Keratinocyte (primary cell): ENCODE measurements at regions not wholly inside any gene's neighbourhood (a gene's known extent, or its start where the extent isn't known, plus 50 kb on each side); places are given as distances from the start of the nearest gene placed in this dataset.
A peak's percentile ranks its signal among the peaks of the same experiment; 100 is the strongest.

Experiments used
- DNase-seq: peaks from one replicate; pipeline ENCODE4 v3.0.0-alpha.2; 2011; ENCODE audit warnings: low read depth, missing footprints, low spot score
- FAIRE-seq: peaks from 2 replicates; lab custom pipeline; 2011; peaks lifted over from hg19 to GRCh38; lab: Jason Lieb, UNC
- H2AFZ ChIP-seq: 2 replicates; pipeline ENCODE4 v1.6.0; 2012; ENCODE audit warnings: low read length, control low read depth, inconsistent platforms; ENCODE audit not compliant: control insufficient read depth
- H3K27ac ChIP-seq: 2 replicates; pipeline ENCODE4 v1.5.1; 2011; ENCODE audit warnings: low read length; ENCODE audit not compliant: control insufficient read depth, insufficient read depth
- H3K27me3 ChIP-seq: 3 replicates; pipeline ENCODE4 v1.6.0; 2011; ENCODE audit warnings: low read length; ENCODE audit not compliant: control insufficient read depth, insufficient read depth; ENCODE audit errors: extremely low read depth
- H3K36me3 ChIP-seq, 2 experiments: 2 replicates in 1 of 2; 3 replicates in 1 of 2; pipeline ENCODE4 v1.5.1; 2011; ENCODE audit warnings: low read length in 2 of 2, mild to moderate bottlenecking in 1 of 2; ENCODE audit not compliant: control insufficient read depth in 2 of 2, insufficient read depth in 2 of 2; ENCODE audit errors: extremely low read depth in 1 of 2
- H3K4me1 ChIP-seq: 3 replicates; pipeline ENCODE4 v1.5.1; 2011; ENCODE audit warnings: low read length; ENCODE audit not compliant: control insufficient read depth, insufficient read depth; ENCODE audit errors: extremely low read depth
- H3K4me2 ChIP-seq: 3 replicates; pipeline ENCODE4 v1.6.0; 2011; ENCODE audit warnings: low read depth, low read length; ENCODE audit not compliant: control insufficient read depth, insufficient read depth; ENCODE audit errors: extremely low read depth
- H3K4me3 ChIP-seq, 3 experiments: fragments of 200-600 bp in 1 of 3; sonication (generic) in 1 of 3; 2 replicates in 2 of 3; 3 replicates in 1 of 3; pipeline ENCODE4 v1.5.1; 2011 to 2016; ENCODE audit warnings: low read length in 3 of 3, mild to moderate bottlenecking in 3 of 3, control low read depth in 2 of 3, inconsistent platforms in 1 of 3, low read depth in 1 of 3, mixed read lengths in 1 of 3, mixed run types in 1 of 3, moderate library complexity in 1 of 3; ENCODE audit not compliant: control insufficient read depth in 2 of 3, insufficient read depth in 2 of 3; ENCODE audit errors: extremely low read depth in 1 of 3
- H3K79me2 ChIP-seq: 2 replicates; pipeline ENCODE4 v1.6.0; 2012; ENCODE audit warnings: low read length; ENCODE audit not compliant: control insufficient read depth, insufficient read depth
- H3K9ac ChIP-seq: 3 replicates; pipeline ENCODE4 v1.6.0; 2011; ENCODE audit warnings: low read length; ENCODE audit not compliant: control insufficient read depth, insufficient read depth; ENCODE audit errors: extremely low read depth
- H3K9me1 ChIP-seq: 3 replicates; pipeline ENCODE4 v1.6.0; 2011; ENCODE audit warnings: low read length; ENCODE audit not compliant: control insufficient read depth, insufficient read depth; ENCODE audit errors: extremely low read depth
- H3K9me3 ChIP-seq: 2 replicates; pipeline ENCODE4 v1.5.1; 2012; ENCODE audit warnings: low read depth, low read length; ENCODE audit not compliant: control insufficient read depth
- H4K20me1 ChIP-seq: 3 replicates; pipeline ENCODE4 v1.6.0; 2011; ENCODE audit warnings: low read length; ENCODE audit not compliant: control insufficient read depth, insufficient read depth; ENCODE audit errors: extremely low read depth
- CTCF ChIP-seq, 3 experiments: IDR thresholded peaks in 1 of 3; conservative IDR thresholded peaks in 1 of 3; optimal IDR thresholded peaks in 1 of 3; 2 replicates in 2 of 3; 3 replicates in 1 of 3; pipeline versions ENCODE3 to v1.5.1; 2011; ENCODE audit warnings: low read length in 3 of 3, mild to moderate bottlenecking in 3 of 3, moderate library complexity in 2 of 3, control low read depth in 1 of 3, inconsistent platforms in 1 of 3; ENCODE audit not compliant: insufficient read depth in 2 of 3; ENCODE audit errors: extremely low read depth in 1 of 3
- EZH2 ChIP-seq: IDR thresholded peaks from one replicate; pipeline ENCODE4 v1.6.1; 2012; ENCODE audit warnings: inconsistent platforms, mild to moderate bottlenecking, low read length, moderate library complexity
- dilution Hi-C: fragments of 300-500 bp; cut with MboI; formaldehyde crosslinking; loops from one replicate; pipeline ENCODE4 v1.7.0; 2020; ENCODE audit warnings: low sequenced_read_pairs; ENCODE audit not compliant: extremely low pct_ligation_motif_present
- small RNA-seq, 3 experiments: library from RNA; depleted of rRNA; stranded (forward); fragments of <200 nt; gene quantifications; one replicate each; pipeline ENCODE3, GENCODE V24; 2012; ENCODE audit warnings: low read depth in 3 of 3, low replicate concordance in 1 of 3; ENCODE audit not compliant: insufficient read length in 3 of 3

GRCh38 chr14:29518335-29518734, 409.3 kb downstream of the PRKD1 start:
- no peak for FAIRE-seq

GRCh38 chr14:29521526-29522137, 406.0 kb downstream of the PRKD1 start:
- no peaks in the 10 kb centered on the region for H3K27me3 ChIP-seq
- no peaks in the 10 kb centered on the region for H3K36me3 ChIP-seq
- FAIRE-seq: no peak
- H3K9me1 ChIP-seq: no peaks in the 10 kb centered on the region
- H3K4me2 ChIP-seq: no peak overlapping the region
- no peaks in the 10 kb centered on the region for H3K9me3 ChIP-seq
- no peak overlapping the region for H3K27ac ChIP-seq
- no peak overlapping the region for H3K9ac ChIP-seq
- DNase-seq: no peak
- TF ChIP-seq EZH2 (no peak), CTCF (optimal IDR thresholded peaks at IDR 0.05 in 1 of 3, IDR thresholded peaks at IDR 0.05 in 1 of 3, conservative IDR thresholded peaks at IDR 0.05 in 1 of 3; ENCODE audit: extremely low read depth in 1 of 3, insufficient read depth in 2 of 3, low read length in 3 of 3) (peak; percentile 11 to 76 (median 36))
- H3K4me1 ChIP-seq: no peaks in the 10 kb centered on the region
- dilution Hi-C loops: no loop called here
- H2AFZ ChIP-seq: no peak overlapping the region
- no peaks in the 10 kb centered on the region for H4K20me1 ChIP-seq
- no peaks in the 10 kb centered on the region for H3K79me2 ChIP-seq
- H3K4me3 ChIP-seq: no peak overlapping the region

More at GRCh38 chr14:29518335-29518734, 409.3 kb downstream of the PRKD1 start:
- H3K27ac ChIP-seq: no peak overlapping the region
- no peaks in the 10 kb centered on the region for H3K36me3 ChIP-seq
- no peaks in the 10 kb centered on the region for H3K4me1 ChIP-seq
- no peaks in the 10 kb centered on the region for H4K20me1 ChIP-seq
- H3K79me2 ChIP-seq: no peaks in the 10 kb centered on the region
- H3K9ac ChIP-seq: no peak overlapping the region
- no peak for TF ChIP-seq EZH2
- TF ChIP-seq CTCF (optimal IDR thresholded peaks at IDR 0.05 in 1 of 3, IDR thresholded peaks at IDR 0.05 in 1 of 3, conservative IDR thresholded peaks at IDR 0.05 in 1 of 3; ENCODE audit: extremely low read depth in 1 of 3, insufficient read depth in 2 of 3, low read length in 3 of 3): no peak
- H3K9me1 ChIP-seq: no peaks in the 10 kb centered on the region
- H3K9me3 ChIP-seq: no peaks in the 10 kb centered on the region
- H3K4me3 ChIP-seq: no peak overlapping the region
- H3K27me3 ChIP-seq: no peaks in the 10 kb centered on the region
- dilution Hi-C loops: no loop called here
- no peak for DNase-seq
- no peak overlapping the region for H3K4me2 ChIP-seq
- H2AFZ ChIP-seq: no peak overlapping the region

Small RNA genes in the stretch of these regions (small RNA-seq; reads per million reads assigned to genes)
- gene RF00019 (0 reads per million in 3 experiments), gene RNU11-5P (0 reads per million in 3 experiments), gene RNU6-864P (0 reads per million in 3 experiments)
